ENCODE measurements at regions not wholly inside any gene's neighbourhood (a gene's known extent, or its start where the extent isn't known, plus 50 kb on each side); places are given as distances from the start of the nearest gene placed in this dataset.

- TF ChIP-seq CTCF (IDR thresholded peaks at IDR 0.05) (no peak), POLR2AphosphoS5 (IDR thresholded peaks at IDR 0.05) (no peak), POLR2A (IDR thresholded peaks at IDR 0.05) (no peak), EP300 (IDR thresholded peaks at IDR 0.05) (no peak)
- DNase-seq (no peak), ATAC-seq (ENCODE audit: low FRiP score in 2 of 2) (no peak)
- peaks cover 0 to 7% (median 2%) of the 10 kb centered on the region in 4 donors for H3K9me3 ChIP-seq
- H3K4me1 ChIP-seq, result no peaks in the 10 kb centered on the region
- no peak overlapping the region for H3K27ac ChIP-seq
- H3K4me3 ChIP-seq, result no peak overlapping the region
- no peaks in the 10 kb centered on the region for H3K27me3 ChIP-seq
- WGBS, 2 donors, result 79 to 82% methylated on average over 4 of the region's 4 CpGs
- H3K36me3 ChIP-seq, result no peaks in the 10 kb centered on the region
Observed at GRCh38 chr1:83017701-83018100, 981.2 kb downstream of the TTLL7 start.

- ATAC-seq (ENCODE audit: low FRiP score in 2 of 2) (no peak), DNase-seq (no peak)
- Histone ChIP-seq H3K27ac (no peak overlapping the region), H3K9me3 (peaks cover 0 to 7% (median 2%) of the 10 kb centered on the region in 4 donors), H3K27me3 (no peaks in the 10 kb centered on the region), H3K4me1 (no peaks in the 10 kb centered on the region), H3K36me3 (no peaks in the 10 kb centered on the region), H3K4me3 (no peak overlapping the region)
- 74 to 80% methylated on average over 1 of the region's 1 CpG for WGBS, 2 donors
- TF ChIP-seq CTCF (IDR thresholded peaks at IDR 0.05) (no peak), EP300 (IDR thresholded peaks at IDR 0.05) (no peak), POLR2A (IDR thresholded peaks at IDR 0.05) (no peak), POLR2AphosphoS5 (IDR thresholded peaks at IDR 0.05) (no peak)
Observed at GRCh38 chr1:83017276-83017675, 981.7 kb downstream of the TTLL7 start.

GRCh38 chr1:83016354-83016849 lies 982.5 kb downstream of the TTLL7 start:
- Histone ChIP-seq H3K4me1 (no peaks in the 10 kb centered on the region), H3K27me3 (no peaks in the 10 kb centered on the region), H3K36me3 (no peaks in the 10 kb centered on the region), H3K4me3 (no peak overlapping the region), H3K27ac (no peak overlapping the region), H3K9me3 (peaks cover 0 to 7% (median 2%) of the 10 kb centered on the region in 4 donors)
- TF ChIP-seq POLR2AphosphoS5 (IDR thresholded peaks at IDR 0.05) (no peak), CTCF (IDR thresholded peaks at IDR 0.05) (no peak), POLR2A (IDR thresholded peaks at IDR 0.05) (no peak), EP300 (IDR thresholded peaks at IDR 0.05) (no peak)
- no peak for DNase-seq
- ATAC-seq (ENCODE audit: low FRiP score in 2 of 2), result no peak
- 80% methylated on average over 1 of the region's 1 CpG for WGBS, 2 donors

GRCh38 chr1:83015163-83015562 lies 983.8 kb downstream of the TTLL7 start:
- 85 to 86% methylated on average over 2 of the region's 2 CpGs for WGBS, 2 donors
- TF ChIP-seq POLR2A (IDR thresholded peaks at IDR 0.05) (no peak), EP300 (IDR thresholded peaks at IDR 0.05) (no peak), POLR2AphosphoS5 (IDR thresholded peaks at IDR 0.05) (no peak), CTCF (IDR thresholded peaks at IDR 0.05) (no peak)
- no peaks in the 10 kb centered on the region for H3K27me3 ChIP-seq
- H3K4me1 ChIP-seq, result no peaks in the 10 kb centered on the region
- no peaks in the 10 kb centered on the region for H3K36me3 ChIP-seq
- peaks cover 0 to 5% (median 0%) of the 10 kb centered on the region in 4 donors for H3K9me3 ChIP-seq
- DNase-seq (no peak), ATAC-seq (ENCODE audit: low FRiP score in 2 of 2) (no peak)
- no peak overlapping the region for H3K27ac ChIP-seq
- H3K4me3 ChIP-seq, result no peak overlapping the region

- ATAC-seq (ENCODE audit: low FRiP score in 2 of 2), result no peak
- Histone ChIP-seq H3K9me3 (no peaks in the 10 kb centered on the region), H3K36me3 (no peaks in the 10 kb centered on the region), H3K4me3 (no peak overlapping the region), H3K27ac (no peak overlapping the region), H3K27me3 (no peaks in the 10 kb centered on the region), H3K4me1 (no peaks in the 10 kb centered on the region)
- no peak for DNase-seq
- TF ChIP-seq POLR2A (IDR thresholded peaks at IDR 0.05) (no peak), POLR2AphosphoS5 (IDR thresholded peaks at IDR 0.05) (no peak), CTCF (IDR thresholded peaks at IDR 0.05) (no peak), EP300 (IDR thresholded peaks at IDR 0.05) (no peak)
Observed at GRCh38 chr1:83012950-83013349, 986.0 kb downstream of the TTLL7 start.

Measured in upper lobe of left lung (tissue), 6 donors.